Stimulated activated CD8-positive, alpha-beta memory T cell treated with anti-CD3 and anti-CD28 coated beads, Interleukin-15, amount 100 ng/mL, for 48 hours (primary cell): ENCODE measurements at regions not wholly inside any gene's neighbourhood (a gene's known extent, or its start where the extent isn't known, plus 50 kb on each side); places are given as distances from the start of the nearest gene placed in this dataset.
"Not testable (repeated sequence)": the region's sequence is repeated elsewhere in the genome, so short reads cannot be mapped to it uniquely, and the experiment has no call there.

Experiments used
- DNase-seq, 2 donors: peaks; one replicate each; pipeline ENCODE4 v3.0.0-alpha.2; 2020; ENCODE audit warnings: low read depth in 2 of 2

DNA sequence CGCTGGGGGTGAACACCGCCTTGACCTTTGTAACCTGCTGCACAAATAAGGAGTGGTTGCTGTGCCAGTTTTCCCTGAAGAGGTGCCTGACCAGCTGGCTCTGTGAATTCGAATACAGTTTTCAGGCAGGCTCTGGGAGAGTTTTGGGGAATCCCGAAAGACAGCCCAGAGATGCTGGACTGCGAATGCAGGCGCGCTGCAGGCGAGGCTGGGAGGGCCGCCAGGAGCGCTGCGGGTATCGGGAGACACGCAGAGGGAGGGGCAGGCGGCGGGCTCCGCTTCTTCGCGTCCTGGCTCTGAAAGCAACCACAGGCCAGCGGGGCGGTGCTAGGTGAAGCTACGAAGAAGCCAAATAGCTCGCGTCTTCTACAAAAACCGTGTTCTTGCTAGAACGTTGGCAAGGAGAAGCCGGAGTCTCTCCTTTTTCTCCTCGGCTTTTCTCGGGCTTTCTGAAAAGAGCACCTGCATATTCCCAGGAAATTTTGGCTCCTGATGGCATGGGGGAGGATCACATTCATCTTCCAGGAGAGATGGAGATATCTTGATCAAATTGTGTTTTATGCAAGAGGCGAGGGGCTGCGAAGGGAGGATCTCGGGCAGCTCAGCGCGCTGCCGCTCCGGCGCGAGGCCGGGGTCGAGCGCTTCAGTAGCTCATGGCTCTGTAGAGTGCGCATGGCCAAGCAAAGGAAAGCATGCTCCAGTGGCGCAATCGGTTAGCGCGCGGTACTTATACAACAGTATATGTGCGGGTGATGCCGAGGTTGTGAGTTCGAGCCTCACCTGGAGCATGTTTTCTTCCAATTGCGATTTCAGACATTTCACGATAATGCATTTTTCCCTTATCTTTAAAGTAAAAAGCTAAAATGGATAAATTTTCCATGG, 158.1 kb upstream of the ZNF184 start:
- peak; percentile 48 to 52 for DNase-seq

DNA sequence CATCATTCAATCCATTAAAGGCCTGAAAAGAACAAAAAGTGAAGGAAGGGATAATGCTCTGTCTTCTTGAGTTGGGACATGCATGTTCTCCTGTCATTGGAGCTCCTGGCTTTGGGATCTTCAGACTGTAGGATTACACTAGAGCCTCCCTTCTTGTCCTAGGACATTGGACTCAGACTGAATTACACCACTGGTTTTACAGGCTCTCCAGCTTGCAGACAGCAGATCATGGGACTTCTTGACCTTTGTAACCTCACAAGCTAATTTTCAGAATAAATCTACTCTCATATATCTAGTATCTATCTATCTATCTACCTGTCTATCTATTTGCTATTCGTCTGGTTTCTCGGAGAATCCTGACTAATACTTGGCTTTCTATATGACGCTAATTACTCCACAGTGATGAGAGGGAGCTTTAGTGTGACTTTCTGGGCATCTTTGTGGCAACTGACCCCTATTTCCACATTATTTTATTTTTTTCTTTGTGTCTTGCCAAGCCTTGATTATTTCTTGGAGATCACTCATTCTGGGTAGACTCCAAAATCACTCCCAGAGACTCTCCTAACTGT, 151.9 kb upstream of the ZNF184 start:
- no peak for DNase-seq

DNA sequence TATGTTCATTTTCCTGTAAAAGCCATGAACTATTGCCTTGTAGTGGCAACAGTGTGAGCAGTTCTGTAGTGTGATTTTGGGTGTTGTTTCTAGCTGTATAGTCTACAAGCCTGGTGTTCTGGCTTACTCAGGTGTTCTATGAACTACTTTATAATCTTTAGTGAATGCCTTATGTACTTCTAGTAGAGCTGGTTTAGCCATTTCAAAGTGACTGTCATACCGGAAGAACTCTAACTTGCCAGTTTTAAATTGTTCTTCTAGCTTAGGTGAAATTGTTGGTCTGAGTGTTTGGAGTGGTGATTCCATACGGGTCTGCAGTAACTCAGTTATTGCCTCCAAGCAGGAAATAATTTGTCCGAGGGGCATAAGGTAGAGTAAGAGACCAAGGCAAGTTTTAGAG, 150.2 kb upstream of the ZNF184 start:
- no peak for DNase-seq

DNA sequence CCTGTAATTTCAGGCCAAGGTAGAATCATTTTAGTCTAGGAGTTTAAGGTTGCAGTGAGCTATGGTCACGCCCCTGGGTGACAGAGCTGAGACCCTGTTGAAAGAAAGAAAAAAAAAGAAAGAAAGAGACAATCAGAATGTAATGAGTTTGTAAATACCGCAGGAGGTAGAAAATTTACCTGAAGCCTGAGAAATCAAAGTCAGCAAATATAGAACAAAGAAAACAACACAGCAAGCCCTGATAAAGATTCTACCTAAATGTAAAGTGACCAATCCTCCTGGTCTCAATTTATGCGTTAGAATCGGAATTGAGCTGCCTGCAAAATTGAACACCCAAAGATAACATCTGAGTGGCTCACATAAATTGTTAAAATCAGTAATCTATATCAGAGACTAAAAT, 146.5 kb upstream of the ZNF184 start:
- DNase-seq: no peak

DNA sequence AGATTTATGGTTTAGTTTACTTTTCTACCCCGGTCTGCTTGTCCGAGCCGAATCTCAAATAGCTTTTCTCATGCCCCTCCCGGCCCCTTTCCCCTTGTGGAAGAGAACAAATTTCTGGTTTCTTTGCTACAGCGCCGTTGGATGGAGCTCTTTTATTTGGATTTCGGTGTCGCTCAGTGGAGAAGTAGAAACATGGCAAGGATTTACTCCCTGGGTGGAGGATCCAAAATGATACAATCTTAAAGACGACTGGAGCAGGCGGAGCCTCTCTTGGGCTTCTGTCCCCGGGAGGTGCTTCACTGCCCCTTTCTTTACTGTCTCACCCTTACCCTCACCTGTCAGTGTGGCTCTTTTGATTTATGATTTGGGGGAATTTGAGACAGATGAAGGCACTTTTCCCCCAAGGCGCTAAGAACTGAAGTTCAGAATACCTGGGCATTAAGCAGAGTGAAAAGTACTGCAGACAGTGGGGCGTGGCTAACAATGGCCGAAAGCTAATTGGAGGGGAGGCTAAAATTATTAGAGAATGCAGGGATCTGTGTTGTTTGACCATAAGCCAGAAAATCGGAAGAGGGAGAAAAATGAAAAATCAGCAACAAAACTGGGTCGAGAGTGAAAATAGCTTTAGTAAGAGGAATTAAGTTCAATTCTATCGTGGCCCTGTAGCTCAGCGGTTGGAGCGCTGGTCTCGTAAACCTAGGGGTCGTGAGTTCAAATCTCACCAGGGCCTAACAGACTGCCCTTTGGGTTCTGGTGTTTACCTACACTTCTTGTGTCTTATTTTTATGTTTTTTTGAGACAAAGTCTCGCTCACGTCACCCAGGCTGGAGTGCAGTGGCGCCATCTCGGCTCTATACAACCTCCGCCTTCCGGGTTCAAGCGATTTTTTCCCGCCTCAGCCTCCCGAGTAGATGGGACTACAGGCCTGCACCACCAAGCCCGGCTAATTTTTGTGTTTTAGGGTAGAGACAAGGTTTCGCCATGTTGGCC, 145.1 kb upstream of the ZNF184 start:
- no peak for DNase-seq

DNA sequence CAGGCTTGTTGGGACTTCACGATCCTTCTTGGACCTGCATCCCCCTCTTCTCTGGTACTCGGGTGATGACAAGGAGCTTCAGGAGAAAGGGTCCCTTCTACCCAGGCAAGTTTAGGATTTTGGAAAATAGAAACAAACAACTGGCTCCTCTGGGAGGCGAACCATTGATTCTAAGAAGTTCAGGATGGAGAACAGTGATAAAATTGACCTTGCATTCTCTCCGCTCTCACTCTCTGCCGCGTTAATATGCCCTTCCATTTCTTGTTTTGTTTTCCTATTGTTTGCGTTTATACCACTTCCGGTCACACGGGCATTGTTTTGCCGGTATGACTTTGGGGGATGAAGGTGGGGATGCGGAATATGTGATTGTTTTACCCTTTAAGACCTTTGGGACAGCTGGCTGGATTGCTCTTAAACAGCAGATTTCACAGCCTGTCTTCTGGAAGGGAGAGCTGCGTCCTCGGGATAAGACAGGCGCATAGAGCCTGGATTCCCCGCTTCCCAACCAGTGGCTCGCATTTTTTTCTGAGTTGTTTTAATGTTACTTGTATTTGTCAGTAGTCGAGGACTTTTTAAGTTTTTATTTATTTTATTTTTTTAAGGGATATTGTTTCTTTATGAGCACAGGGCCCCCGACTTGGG, 144.3 kb upstream of the ZNF184 start:
- DNase-seq: no peak

DNA sequence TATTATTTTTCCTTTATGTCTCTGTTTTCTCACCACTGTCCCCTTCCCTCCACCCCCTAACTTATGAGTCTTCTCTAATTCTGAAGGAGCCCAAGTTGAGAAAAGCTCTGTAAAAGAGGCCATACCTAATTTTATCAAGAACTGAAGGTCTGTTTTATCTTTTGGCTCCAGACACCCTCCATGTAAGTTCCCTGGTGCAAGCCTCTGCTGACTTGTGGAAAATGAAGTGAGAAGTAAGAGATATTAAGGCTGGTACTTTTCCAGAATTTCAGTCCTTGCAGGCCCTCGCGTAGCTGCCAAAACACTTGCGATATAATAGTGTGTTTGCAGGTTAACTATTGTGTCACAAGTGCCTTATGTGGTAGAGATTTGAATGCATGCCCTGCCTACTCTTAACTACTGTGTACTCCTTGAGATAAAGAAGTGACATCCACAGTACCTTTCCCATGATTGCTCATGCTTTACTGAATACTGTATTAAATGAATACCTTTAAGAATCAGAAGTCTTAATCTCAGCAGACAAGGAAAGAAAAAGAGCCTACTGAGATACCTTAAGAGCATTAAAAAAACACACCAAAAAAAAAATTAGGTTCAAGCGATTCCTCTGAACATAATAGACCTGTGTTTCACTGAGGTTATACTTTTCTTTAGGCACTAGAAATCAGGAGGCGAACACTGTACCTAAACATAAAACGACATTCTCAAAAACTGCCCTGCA, 143.6 kb upstream of the ZNF184 start:
- no peak for DNase-seq

DNA sequence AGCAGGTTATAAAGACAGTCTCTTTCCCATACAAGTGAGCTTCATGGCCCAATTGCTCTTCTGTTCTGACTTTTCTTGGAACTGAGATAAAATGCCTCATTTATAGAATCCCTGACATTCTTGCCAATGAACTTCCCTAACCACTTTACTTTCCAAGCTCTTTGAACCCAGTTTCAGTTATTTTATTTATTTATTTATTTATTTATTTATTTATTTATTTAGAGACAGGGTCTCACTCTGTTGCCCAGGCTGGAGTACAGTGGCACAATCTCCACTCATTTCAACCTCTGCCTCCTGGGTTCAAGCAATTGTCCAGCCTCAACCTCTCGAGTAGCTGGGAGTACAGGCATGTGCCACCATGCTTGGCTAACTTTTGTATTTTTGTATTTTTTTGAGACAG, 138.5 kb upstream of the ZNF184 start:
- DNase-seq: no peak

DNA sequence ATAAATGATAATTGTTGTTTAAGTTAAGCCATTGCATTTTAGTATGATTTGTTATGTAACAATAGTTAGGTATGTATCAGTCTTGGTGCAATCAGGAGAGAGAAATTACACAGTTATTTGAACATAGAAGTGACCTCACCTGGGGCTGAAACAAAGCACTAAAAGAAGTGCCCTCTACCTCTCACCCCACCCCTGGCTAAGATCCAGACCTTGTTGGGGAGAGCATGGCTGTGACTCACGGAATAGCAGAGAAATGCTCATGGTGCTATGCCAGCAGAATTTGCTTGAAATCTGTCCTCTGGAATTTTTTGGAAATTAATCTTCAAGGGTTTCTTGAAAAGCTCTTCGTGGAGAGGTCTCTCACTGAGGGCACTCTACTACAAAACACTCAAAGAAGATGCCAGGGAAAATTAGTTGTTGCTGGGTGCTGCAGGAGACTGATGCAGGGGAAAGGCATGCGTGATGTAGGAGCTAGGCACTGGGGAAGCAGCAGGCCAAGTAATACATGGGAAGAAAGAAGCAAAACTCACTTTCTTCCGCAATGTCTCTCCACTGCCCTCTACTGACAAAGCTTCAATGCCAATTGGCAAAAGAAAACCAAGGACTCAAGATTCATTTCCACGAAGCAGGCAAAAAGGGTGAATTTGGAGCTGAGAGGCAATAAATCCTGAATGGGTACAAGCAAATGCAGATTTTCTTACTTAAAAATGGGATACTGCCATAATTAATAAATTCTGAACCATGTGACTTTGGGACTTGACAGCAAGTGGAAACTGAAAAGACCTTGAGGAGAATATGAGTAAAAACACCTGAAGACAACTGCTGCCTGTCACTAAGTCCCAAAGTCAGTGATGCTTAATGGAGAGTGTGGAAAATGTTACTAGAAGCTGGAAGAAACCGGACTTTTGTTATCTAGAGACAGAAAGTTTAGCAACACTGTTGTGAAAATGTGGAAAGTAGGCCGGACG, 136.3 kb upstream of the ZNF184 start:
- DNase-seq: no peak

DNA sequence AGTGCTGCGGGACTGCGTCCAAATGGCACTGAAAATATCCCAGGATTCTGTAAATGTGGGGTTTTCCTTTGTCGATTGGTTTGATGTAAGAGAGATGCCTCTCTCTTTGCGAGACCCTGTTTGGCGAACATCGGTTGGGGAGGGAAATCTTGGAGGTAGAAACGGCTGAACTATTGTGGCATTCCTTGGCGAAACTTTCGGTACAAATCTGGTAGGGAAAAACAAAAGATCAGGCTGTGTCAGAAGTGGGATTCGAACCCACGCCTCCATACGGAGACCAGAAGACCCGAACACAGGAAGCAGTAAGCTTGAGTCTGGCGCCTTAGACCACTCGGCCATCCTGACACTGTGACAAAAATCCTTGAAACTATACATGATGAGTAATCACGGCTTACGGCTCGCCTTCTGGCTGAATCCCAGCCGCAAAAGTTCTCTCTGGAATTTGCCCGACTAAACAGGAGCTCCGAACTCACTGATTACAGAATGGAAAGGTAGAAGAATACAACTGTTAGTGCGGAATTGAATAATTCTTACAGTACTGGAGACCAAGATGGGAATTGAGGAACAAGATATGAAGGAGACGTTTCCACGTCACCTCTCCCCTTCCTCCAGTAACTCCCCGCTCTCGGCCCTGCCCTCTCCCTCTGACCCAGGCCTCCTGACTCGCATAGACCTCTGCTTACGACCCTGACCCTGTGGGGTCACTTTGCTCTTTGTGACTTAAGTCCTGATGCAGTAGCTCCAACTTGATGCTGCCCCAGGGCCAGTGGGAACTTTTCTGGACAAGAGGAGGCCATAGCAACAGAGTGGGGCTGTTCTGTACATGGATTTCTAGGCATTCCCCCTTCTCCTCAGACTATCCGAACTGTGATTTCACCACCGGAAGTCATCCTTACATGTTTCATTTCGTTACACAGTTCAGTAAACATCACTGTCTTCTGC, 132.8 kb upstream of the ZNF184 start:
- no peak for DNase-seq

DNA sequence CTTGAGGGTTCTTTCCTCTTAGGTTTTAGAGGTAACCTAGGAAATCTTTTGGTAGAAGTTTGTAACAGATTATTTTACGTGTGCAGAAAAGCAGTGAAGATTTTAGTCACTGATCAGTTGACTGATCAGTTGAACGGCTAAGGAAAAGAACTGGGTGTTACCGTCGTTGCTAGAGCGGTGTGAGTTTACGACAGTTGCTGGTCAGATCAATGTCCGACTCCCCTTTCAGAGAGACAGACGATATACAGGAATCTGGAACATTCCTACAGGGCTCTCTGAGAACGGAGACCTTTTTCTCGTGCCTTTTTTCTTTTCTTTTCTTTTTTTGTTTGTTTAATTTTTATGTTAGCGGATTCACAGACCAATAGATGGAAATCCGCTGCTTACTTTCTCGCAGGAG, 132.1 kb upstream of the ZNF184 start:
- DNase-seq: no peak

DNA sequence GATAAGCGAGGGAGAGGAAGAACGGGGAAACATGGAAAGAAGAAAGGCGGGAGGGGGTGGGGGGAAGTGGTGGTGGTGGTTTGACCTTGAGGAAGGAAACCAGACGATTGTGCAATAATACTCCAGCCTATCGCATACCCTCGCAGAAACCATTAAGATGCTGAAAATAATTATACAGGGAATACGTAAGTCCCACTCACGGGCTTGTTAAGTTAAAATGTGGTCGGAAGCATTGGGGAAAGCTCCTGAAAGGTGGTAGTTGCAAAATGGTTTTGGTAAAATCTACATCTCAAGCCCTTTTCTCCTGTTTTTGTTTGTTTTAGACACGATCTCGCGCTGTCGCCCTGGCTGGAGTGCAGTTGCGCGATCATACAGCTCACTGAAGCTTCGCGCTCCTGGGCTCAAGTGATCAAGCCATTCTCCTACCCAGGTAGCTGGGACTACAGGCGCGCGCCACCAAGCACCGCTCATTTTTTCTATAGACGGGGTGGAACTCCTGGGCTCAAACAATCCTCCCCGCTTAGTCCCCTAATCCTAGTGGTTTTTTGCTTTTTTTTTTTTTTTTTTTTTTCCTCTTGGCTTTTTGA, 128.9 kb upstream of the ZNF184 start:
- DNase-seq: no peak

DNA sequence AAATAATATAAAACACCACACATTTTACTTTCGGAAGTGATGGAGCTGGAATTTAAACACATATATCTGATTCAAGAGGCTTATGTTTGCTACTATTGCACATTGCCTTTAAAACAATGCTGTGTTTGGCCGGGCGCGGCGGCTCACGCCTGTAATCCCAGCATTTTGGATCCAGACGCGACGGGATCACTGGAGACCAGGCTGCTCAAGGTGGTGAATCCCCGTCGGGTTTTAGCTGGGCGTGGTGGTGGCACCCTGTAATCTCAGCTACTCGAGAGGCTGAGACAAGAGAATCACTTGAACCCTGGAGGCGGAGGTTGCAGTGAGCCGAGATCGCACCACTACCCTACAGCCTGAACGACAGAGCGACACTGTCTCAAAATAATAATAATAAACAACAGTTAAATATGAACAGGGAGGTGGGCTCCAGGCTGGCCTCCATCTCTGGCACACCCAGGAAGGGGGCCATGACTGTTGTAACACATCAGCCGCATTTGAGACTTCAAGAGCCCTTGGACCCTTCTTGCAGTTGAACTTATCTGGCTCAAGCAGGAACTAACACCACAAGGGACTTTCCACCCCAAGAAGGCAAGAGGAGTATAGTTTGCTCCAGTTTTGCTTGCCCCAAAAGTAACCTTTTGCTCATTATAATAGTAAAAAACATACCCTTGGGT, 127.1 kb upstream of the ZNF184 start:
- DNase-seq: no peak

DNA sequence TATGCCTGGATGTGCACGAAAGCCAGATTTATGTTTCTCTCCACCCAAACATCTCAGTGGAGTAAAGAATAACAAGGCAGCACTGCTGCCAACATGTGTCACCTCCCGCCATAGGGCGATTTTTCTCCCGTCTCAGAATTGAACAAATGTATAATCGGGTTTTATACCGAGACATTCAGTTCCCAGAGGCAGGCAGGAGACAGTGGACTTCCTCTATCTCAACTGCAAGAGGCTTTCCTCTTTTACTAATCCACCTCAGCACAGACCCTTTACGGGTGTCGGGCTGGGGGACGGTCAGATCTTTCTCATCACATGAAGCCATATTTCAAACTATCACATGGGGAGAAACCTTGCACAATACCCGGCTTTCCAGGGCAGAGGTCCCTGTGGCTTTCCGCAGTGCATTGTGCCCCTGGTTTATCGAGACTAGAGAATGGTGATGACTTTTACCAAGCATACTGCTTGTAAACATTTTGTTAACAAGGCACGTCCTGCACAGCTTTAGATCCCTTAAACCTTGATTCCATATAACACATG, 124.2 kb upstream of the ZNF184 start:
- DNase-seq: not testable (repeated sequence)

DNA sequence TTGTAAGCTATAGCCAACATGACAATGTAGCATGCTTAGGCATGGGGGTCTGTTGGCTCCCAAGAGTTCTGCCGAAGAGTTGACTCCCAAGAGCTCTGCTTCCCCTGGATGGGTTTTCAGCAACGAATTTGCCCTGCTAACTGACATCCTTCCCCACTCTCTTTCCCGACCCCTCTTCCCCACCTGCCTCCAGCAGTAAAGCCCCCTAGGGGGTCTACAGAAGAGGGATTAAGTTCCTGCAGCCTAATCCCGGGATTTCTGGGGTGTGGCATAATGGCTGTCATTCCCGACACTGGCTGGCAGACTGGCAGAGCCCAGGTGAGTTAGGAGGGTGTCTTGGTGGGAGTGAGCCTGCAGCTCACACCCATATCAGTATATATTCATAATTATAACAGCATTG, 121.0 kb upstream of the ZNF184 start:
- DNase-seq: no peak

DNA sequence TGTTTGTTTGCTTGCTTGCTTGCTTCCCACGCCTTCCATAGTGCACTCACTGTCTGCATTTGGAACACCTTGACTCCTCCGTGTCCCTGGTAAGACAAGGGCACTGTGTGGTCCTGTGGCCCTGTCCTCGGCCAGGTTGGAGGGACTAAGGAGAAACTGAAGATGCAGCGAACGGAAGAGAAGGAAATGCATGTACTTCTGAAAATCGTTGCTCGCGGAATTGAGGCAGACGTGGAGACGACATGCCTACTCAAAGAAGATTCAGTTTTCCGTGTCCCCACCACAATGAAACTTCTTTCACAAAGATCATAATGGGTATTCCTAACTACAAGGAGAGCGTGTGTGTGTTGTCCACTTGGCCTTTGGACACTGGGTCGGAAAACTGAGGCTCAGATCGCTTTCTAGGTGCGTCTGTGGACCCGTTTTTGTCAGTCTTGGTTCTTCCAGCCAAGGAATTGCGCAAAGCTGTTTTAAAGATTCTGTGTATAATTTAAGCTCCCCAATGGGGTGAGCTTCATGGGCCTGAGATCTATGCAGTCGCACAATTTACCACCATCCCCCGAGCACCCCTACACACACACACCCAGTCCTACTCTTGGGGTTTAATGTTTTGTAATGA, 120.4 kb upstream of the ZNF184 start:
- no peak for DNase-seq
